ENCODE measurements at regions not wholly inside any gene's neighbourhood (a gene's known extent, or its start where the extent isn't known, plus 50 kb on each side); places are given as distances from the start of the nearest gene placed in this dataset.

GRCh38 chr3:124276133-124276532 is 284.2 kb upstream of the ROPN1 start:
- Histone ChIP-seq H3K79me1 (ENCODE audit: low read depth, low read length) (no peaks in the 10 kb centered on the region), H3K4ac (ENCODE audit: low read length) (no peak overlapping the region), H3K27me3 (ENCODE audit: control insufficient read depth in 3 of 3, insufficient read depth in 3 of 3, low read depth in 1 of 3, low read length in 3 of 3) (no peaks in the 10 kb centered on the region), H3K27ac (replicated peaks; ENCODE audit: low read length) (no peak overlapping the region), H3K4me3 (ENCODE audit: low read length in 2 of 2) (no peak overlapping the region), H3K4me1 (ENCODE audit: control insufficient read depth in 2 of 2, insufficient read depth in 1 of 2, low read depth in 1 of 2, low read length in 2 of 2) (peaks cover 3 to 11% of the 10 kb centered on the region in 2 donors), H2BK120ac (ENCODE audit: low read depth, low read length) (no peak overlapping the region), H3K9ac (ENCODE audit: low read depth, low read length, poor library complexity) (no peak overlapping the region), H2AK5ac (ENCODE audit: low read depth, low read length) (no peak overlapping the region), H2BK12ac (ENCODE audit: low read length) (no peak overlapping the region), H3K4me2 (ENCODE audit: insufficient read depth, low read length, poor library complexity, severe bottlenecking) (no peak overlapping the region), H4K8ac (ENCODE audit: low read depth, low read length) (no peak overlapping the region), H3K23ac (ENCODE audit: low read depth, low read length, poor library complexity) (no peak overlapping the region), H2BK15ac (ENCODE audit: low read length) (no peak overlapping the region), H3K36me3 (replicated peaks in 1 of 2; ENCODE audit: control insufficient read depth in 2 of 2, insufficient read depth in 2 of 2, low read length in 2 of 2) (no peaks in the 10 kb centered on the region), H3K9me3 (replicated peaks in 1 of 2; ENCODE audit: control insufficient read depth in 2 of 2, insufficient read depth in 1 of 2, low read depth in 1 of 2, low read length in 2 of 2) (no peaks in the 10 kb centered on the region), H2AFZ (ENCODE audit: low read length) (no peak overlapping the region), H4K91ac (ENCODE audit: low read depth, low read length, poor library complexity) (no peak overlapping the region), H3K14ac (ENCODE audit: low read length) (no peak overlapping the region), H2BK5ac (ENCODE audit: low read length) (no peak overlapping the region), H3K18ac (ENCODE audit: low read length) (no peak overlapping the region)
- DNase-seq (ENCODE audit: low spot score) = no peak
- no CpG with 5 or more reads among the region's 3 CpGs for WGBS, 2 donors (ENCODE audit: extremely low coverage in 2 of 2, insufficient read length in 2 of 2, insufficient replicate concordance in 1 of 2)

- Histone ChIP-seq H2AK5ac (ENCODE audit: low read depth, low read length) (peak overlapping the region; percentile 71), H3K4me2 (ENCODE audit: insufficient read depth, low read length, poor library complexity, severe bottlenecking) (no peak overlapping the region), H3K9ac (ENCODE audit: low read depth, low read length, poor library complexity) (peak overlapping the region; percentile 53), H4K91ac (ENCODE audit: low read depth, low read length, poor library complexity) (no peak overlapping the region), H2BK12ac (ENCODE audit: low read length) (no peak overlapping the region), H3K9me3 (replicated peaks in 1 of 2; ENCODE audit: control insufficient read depth in 2 of 2, insufficient read depth in 1 of 2, low read depth in 1 of 2, low read length in 2 of 2) (no peaks in the 10 kb centered on the region), H2AFZ (ENCODE audit: low read length) (no peak overlapping the region), H3K14ac (ENCODE audit: low read length) (peak overlapping the region; percentile 99), H3K36me3 (replicated peaks in 1 of 2; ENCODE audit: control insufficient read depth in 2 of 2, insufficient read depth in 2 of 2, low read length in 2 of 2) (no peaks in the 10 kb centered on the region), H2BK5ac (ENCODE audit: low read length) (no peak overlapping the region), H2BK15ac (ENCODE audit: low read length) (no peak overlapping the region), H3K23ac (ENCODE audit: low read depth, low read length, poor library complexity) (peak overlapping the region; percentile 28), H2BK120ac (ENCODE audit: low read depth, low read length) (no peak overlapping the region), H3K4ac (ENCODE audit: low read length) (no peak overlapping the region), H3K18ac (ENCODE audit: low read length) (peak overlapping the region; percentile 67), H3K27ac (replicated peaks; ENCODE audit: low read length) (no peak overlapping the region), H3K79me1 (ENCODE audit: low read depth, low read length) (no peaks in the 10 kb centered on the region), H3K27me3 (ENCODE audit: control insufficient read depth in 3 of 3, insufficient read depth in 3 of 3, low read depth in 1 of 3, low read length in 3 of 3) (no peaks in the 10 kb centered on the region), H4K8ac (ENCODE audit: low read depth, low read length) (peak overlapping the region; percentile 29), H3K4me3 (ENCODE audit: low read length in 2 of 2) (no peak overlapping the region), H3K4me1 (ENCODE audit: control insufficient read depth in 2 of 2, insufficient read depth in 1 of 2, low read depth in 1 of 2, low read length in 2 of 2) (peaks cover 3 to 11% of the 10 kb centered on the region in 2 donors)
- no CpG with 5 or more reads among the region's 8 CpGs for WGBS, 2 donors (ENCODE audit: extremely low coverage in 2 of 2, insufficient read length in 2 of 2, insufficient replicate concordance in 1 of 2)
- no peak for DNase-seq (ENCODE audit: low spot score)
These were observed 284.7 kb upstream of the ROPN1 start for GRCh38 chr3:124276539-124277143.

GRCh38 chr3:124277144-124277890 is 285.4 kb upstream of the ROPN1 start:
- Histone ChIP-seq H3K36me3 (replicated peaks in 1 of 2; ENCODE audit: control insufficient read depth in 2 of 2, insufficient read depth in 2 of 2, low read length in 2 of 2) (no peaks in the 10 kb centered on the region), H3K4ac (ENCODE audit: low read length) (no peak overlapping the region), H2BK120ac (ENCODE audit: low read depth, low read length) (no peak overlapping the region), H3K18ac (ENCODE audit: low read length) (peak overlapping the region; percentile 11), H2BK12ac (ENCODE audit: low read length) (no peak overlapping the region), H3K4me2 (ENCODE audit: insufficient read depth, low read length, poor library complexity, severe bottlenecking) (no peak overlapping the region), H2AK5ac (ENCODE audit: low read depth, low read length) (peak overlapping the region; percentile 71), H3K27ac (replicated peaks; ENCODE audit: low read length) (peak overlapping the region; percentile 41), H3K4me3 (ENCODE audit: low read length in 2 of 2) (no peak overlapping the region), H3K79me1 (ENCODE audit: low read depth, low read length) (no peaks in the 10 kb centered on the region), H4K8ac (ENCODE audit: low read depth, low read length) (peak overlapping the region; percentile 29), H4K91ac (ENCODE audit: low read depth, low read length, poor library complexity) (no peak overlapping the region), H3K9ac (ENCODE audit: low read depth, low read length, poor library complexity) (peak overlapping the region; percentile 53), H2AFZ (ENCODE audit: low read length) (no peak overlapping the region), H3K23ac (ENCODE audit: low read depth, low read length, poor library complexity) (peak overlapping the region; percentile 28), H3K27me3 (ENCODE audit: control insufficient read depth in 3 of 3, insufficient read depth in 3 of 3, low read depth in 1 of 3, low read length in 3 of 3) (no peaks in the 10 kb centered on the region), H3K4me1 (ENCODE audit: control insufficient read depth in 2 of 2, insufficient read depth in 1 of 2, low read depth in 1 of 2, low read length in 2 of 2) (peaks cover 3 to 11% of the 10 kb centered on the region in 2 donors), H3K9me3 (replicated peaks in 1 of 2; ENCODE audit: control insufficient read depth in 2 of 2, insufficient read depth in 1 of 2, low read depth in 1 of 2, low read length in 2 of 2) (no peaks in the 10 kb centered on the region), H2BK15ac (ENCODE audit: low read length) (no peak overlapping the region), H3K14ac (ENCODE audit: low read length) (no peak overlapping the region), H2BK5ac (ENCODE audit: low read length) (no peak overlapping the region)
- WGBS, 2 donors (ENCODE audit: extremely low coverage in 2 of 2, insufficient read length in 2 of 2, insufficient replicate concordance in 1 of 2) = no CpG with 5 or more reads among the region's 10 CpGs
- no peak for DNase-seq (ENCODE audit: low spot score)

GRCh38 chr3:124281453-124282316 is 289.8 kb upstream of the ROPN1 start:
- H3K27ac ChIP-seq (replicated peaks; ENCODE audit: low read length) = no peak overlapping the region
- DNase-seq (ENCODE audit: low spot score) = no peak
- no peaks in the 10 kb centered on the region for H3K36me3 ChIP-seq (replicated peaks in 1 of 2; ENCODE audit: control insufficient read depth in 2 of 2, insufficient read depth in 2 of 2, low read length in 2 of 2)
- H2BK12ac ChIP-seq (ENCODE audit: low read length) = no peak overlapping the region
- H3K14ac ChIP-seq (ENCODE audit: low read length) = no peak overlapping the region
- no peak overlapping the region for H3K23ac ChIP-seq (ENCODE audit: low read depth, low read length, poor library complexity)
- no peak overlapping the region for H4K8ac ChIP-seq (ENCODE audit: low read depth, low read length)
- H2BK15ac ChIP-seq (ENCODE audit: low read length) = no peak overlapping the region
- H3K9me3 ChIP-seq (replicated peaks in 1 of 2; ENCODE audit: control insufficient read depth in 2 of 2, insufficient read depth in 1 of 2, low read depth in 1 of 2, low read length in 2 of 2) = no peaks in the 10 kb centered on the region
- H3K4me2 ChIP-seq (ENCODE audit: insufficient read depth, low read length, poor library complexity, severe bottlenecking) = no peak overlapping the region
- H3K27me3 ChIP-seq (ENCODE audit: control insufficient read depth in 3 of 3, insufficient read depth in 3 of 3, low read depth in 1 of 3, low read length in 3 of 3) = no peaks in the 10 kb centered on the region
- H3K79me1 ChIP-seq (ENCODE audit: low read depth, low read length) = no peaks in the 10 kb centered on the region
- no peak overlapping the region for H2AFZ ChIP-seq (ENCODE audit: low read length)
- H3K4ac ChIP-seq (ENCODE audit: low read length) = no peak overlapping the region
- no peak overlapping the region for H2BK5ac ChIP-seq (ENCODE audit: low read length)
- no peak overlapping the region for H2AK5ac ChIP-seq (ENCODE audit: low read depth, low read length)
- no peak overlapping the region for H4K91ac ChIP-seq (ENCODE audit: low read depth, low read length, poor library complexity)
- H2BK120ac ChIP-seq (ENCODE audit: low read depth, low read length) = no peak overlapping the region
- no peak overlapping the region for H3K18ac ChIP-seq (ENCODE audit: low read length)
- peaks cover 3 to 10% of the 10 kb centered on the region in 2 donors for H3K4me1 ChIP-seq (ENCODE audit: control insufficient read depth in 2 of 2, insufficient read depth in 1 of 2, low read depth in 1 of 2, low read length in 2 of 2)
- H3K9ac ChIP-seq (ENCODE audit: low read depth, low read length, poor library complexity) = no peak overlapping the region
- no peak overlapping the region for H3K4me3 ChIP-seq (ENCODE audit: low read length in 2 of 2)
- WGBS, 2 donors (ENCODE audit: extremely low coverage in 2 of 2, insufficient read length in 2 of 2, insufficient replicate concordance in 1 of 2) = no CpG with 5 or more reads among the region's 6 CpGs

Measured in neuronal stem cell (in vitro differentiated cells).